ENCODE measurements at regions not wholly inside any gene's neighbourhood (a gene's known extent, or its start where the extent isn't known, plus 50 kb on each side); places are given as distances from the start of the nearest gene placed in this dataset.
"Not testable (repeated sequence)": the region's sequence is repeated elsewhere in the genome, so short reads cannot be mapped to it uniquely, and the experiment has no call there.

GRCh38 chr2:234693191-234693590 lies 196.3 kb upstream of the ARL4C start:
- not testable (repeated sequence) for DNase-seq (ENCODE audit: low read depth)

GRCh38 chr2:234691968-234692955 lies 195.4 kb upstream of the ARL4C start:
- DNase-seq (ENCODE audit: low read depth): no peak

DNA sequence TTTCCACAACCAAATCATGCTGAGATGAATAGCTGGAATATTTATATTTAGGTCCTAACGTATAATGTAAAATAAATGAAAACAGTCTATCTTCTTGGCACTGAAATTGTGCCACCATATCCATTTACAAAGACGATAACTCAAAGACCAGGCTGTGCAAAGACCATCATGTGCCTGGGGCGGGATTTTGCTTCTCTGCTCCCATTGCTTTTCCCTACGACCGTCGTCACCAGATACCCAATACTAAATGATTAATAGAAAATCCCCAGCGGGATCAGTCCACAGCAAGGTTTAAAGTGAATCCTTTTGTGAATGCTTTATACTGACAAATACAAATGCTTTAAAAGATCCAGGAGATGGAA lies 194.3 kb upstream of the ARL4C start:
- no peak for DNase-seq (ENCODE audit: low read depth)

DNA sequence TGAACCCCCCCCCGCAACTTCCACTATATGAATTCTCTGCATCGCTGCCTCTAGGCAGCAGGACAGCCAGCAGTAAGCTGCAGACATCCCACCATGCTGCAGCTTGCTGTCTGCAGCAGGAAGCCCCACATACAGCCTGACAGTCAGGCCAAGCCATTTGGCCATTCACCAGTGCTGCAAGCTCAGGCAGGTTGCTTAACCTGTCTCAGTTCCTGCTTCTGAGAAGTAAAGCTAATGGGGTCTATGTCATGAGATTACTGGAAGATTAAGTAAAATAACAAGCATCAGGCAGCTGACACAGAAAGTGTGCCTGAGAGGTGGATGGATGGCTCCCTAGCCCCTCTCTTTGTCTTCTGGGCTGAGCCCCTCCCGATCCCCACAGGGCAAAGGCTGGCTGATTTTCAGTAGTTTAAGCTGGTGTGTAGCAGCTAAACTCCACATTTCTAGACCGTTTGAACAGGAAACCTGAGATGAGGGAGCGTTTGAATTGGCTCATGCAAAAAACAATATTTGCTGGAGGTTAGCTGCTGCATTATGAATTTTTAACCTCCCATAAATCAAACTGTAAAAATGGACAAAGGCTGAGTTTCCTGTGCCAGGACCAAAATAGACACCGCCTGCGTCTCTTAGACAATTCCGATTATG lies 193.8 kb upstream of the ARL4C start:
- no peak for DNase-seq (ENCODE audit: low read depth)

DNA sequence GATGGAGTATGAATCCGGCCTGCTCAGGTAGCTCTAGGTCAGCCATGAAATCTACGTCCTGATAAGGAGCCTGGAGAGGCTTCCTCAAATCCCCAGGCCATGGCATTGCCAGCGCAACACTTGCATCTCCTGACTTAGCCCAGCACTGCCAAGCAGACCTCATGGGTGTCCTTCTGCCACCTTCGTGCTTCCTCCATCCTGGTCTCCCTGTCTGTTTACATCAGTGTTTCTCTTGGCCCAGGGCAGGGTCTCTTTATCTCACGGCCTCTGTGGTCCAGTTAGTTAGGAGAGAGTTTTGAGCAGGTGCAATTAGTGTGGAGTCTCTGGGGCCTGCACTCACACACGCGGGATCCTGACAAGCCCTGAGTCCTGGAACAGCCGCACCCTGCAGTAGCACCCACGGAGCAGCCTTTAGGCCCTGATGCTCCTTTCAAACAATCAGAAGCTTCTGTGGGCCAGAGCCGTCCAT lies 193.1 kb upstream of the ARL4C start:
- no peak for DNase-seq (ENCODE audit: low read depth)

DNA sequence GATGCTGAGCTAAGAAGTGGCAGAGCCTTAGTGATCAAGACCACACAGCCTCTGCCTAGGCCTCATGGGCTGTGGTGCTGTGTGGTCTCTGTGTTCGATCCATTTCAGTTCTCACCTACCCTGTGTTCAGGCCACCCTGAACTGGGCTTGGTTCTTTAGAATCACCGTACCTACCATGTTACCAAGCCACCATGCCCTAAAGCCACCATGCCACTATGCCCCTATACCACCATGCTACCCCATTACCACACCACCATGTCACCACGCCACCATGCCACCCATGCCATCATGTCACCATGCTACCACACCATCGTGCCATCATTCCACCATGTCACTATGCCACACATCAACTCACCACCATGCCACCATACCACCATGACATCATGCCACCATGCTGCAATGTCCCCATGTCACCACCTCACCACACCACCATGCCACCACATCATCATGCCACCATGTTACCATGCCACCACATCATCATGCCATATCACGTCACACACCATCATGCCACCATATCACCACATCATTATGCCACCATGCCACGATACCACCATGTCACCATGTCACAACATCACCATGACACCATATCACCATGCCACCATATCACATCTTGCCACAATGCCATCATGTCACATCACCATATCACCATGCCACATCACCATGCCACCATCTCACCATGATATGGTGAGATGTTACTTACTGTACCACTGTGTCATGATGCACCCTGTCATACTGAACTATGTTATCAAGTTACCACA lies 191.0 kb upstream of the ARL4C start:
- no peak for DNase-seq (ENCODE audit: low read depth)

DNA sequence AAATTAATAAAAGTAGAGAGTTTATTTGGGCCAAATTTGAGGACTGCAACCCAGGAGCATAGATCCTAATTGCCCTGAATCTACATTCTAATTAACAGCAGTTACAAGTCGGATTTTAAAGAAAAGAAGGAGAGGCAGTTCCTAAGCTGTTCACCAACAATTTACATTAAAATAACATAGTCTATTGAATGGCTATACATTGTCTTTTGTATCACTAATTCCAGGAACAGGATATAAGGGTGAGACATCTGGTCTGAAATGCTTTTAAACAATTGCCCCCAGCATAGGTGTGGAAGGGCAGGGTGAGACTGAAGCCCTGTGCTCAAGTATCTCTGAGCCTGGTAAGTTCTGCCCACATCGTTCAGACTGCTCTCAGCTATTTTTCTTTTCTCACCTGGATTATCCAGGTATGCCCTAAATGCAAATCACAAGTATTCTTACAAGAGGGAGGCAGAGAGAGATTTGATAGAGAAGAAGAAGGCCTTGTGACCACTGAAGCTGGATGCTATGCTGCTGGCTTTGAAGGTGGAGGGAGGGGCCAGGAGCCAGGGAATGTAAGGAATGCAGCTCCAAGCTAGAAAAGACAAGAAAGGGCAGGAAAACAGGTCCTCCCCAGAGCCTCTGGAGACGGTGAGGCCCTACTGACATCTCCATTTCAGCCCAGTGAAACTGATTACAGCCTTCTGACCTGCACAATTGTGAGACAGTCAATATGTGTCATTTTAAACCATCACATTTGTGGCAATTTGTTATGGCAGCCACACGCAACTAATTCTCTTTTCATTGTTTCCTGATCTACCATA lies 189.4 kb upstream of the ARL4C start:
- no peak for DNase-seq (ENCODE audit: low read depth)

DNA sequence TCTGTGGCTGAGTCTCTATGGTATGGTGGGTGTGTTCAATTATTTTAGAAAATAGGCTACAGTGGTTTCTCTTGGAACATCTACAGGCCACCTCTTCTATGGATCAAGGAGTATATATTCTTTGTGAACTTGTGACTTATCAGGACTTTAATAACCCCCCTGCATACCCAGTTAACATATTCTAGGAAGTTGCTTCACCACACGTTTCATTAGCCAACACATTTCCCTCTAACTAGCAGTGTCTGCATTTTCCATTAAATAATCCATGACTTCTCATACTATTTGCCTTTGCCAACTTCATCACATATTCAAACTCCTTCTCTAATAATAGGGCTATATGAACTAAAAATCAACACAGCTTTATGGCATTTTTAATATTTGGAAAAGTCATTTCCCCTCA lies 187.6 kb upstream of the ARL4C start:
- no peak for DNase-seq (ENCODE audit: low read depth)

- no peak for DNase-seq (ENCODE audit: low read depth)
Measured at GRCh38 chr2:234683950-234684349, 187.1 kb upstream of the ARL4C start.

DNA sequence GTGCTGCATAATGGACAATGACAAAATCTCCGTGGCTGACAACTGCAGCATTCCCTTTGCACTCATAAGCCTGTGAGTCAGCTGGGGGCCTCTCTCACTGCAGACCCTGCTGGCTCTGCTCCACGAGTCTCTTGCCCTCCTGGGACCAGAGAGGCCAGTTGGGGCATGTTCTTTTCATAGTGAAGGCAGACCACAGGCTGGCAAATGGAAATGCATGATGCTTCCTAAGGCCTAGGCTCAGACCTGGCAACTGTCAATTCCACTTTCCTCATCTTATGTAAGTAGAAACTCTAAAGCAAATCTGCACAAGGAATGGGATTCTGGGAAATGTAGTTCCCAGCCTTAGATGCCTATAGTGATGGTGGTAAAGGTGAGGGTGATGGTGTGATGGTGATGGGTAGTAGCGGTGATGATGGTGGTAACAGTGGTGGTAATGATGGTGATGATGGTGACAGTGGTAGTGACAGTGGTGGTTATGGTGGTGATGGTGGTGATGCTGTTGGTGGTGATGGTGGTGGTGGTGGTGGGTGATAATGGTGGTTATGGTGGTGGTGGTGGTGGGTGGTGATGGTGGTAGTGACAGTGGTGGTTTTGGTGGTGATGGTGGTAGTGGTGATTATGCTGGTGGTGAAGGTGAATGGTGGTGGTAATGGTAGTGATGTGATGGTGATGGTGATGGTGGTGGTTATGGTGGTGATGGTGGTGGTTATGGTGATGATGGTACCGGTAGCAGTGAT lies 185.8 kb upstream of the ARL4C start:
- DNase-seq (ENCODE audit: low read depth): no peak

GRCh38 chr2:234680688-234681619 lies 184.1 kb upstream of the ARL4C start:
- DNase-seq (ENCODE audit: low read depth): no peak

GRCh38 chr2:234679741-234680687 lies 183.1 kb upstream of the ARL4C start:
- DNase-seq (ENCODE audit: low read depth): no peak

- no peak for DNase-seq (ENCODE audit: low read depth)
Measured at GRCh38 chr2:234679301-234679740, 182.4 kb upstream of the ARL4C start.

GRCh38 chr2:234678711-234679110 lies 181.8 kb upstream of the ARL4C start:
- no peak for DNase-seq (ENCODE audit: low read depth)

DNA sequence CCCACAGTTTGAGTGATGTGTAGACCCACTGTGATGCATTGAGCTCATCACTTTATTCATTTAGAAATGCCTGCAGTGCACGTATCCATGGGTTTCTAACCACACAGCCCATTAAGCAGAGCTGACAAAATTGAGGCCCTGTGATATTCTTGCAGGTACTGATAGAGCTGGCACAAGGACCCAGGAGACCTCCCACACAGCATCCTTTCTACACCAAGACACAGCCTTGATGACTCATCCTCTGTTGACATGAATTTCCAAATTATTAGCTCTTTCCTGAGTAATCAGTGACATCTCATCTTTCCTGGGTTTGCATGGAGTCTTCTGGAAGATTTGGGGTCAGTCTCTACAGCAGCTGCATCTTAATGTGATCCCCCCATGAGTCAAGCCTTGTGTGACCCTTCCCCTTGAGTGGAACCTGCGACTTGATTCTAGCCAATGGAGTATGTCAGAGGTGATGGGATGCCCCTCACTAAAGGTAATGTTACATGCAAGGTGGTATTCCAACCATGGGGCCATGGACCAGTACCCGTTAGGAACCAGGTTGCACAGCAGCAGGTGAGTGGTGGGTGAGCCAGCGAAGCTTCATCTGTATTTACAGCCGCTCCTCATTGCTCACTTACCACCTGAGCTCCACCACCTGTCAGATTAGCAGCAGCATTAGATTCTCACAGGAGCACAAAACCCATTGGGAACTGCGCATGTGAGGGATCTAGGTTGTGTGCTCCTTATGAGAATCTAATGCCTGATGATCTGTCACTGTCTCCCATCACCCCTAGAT lies 181.1 kb upstream of the ARL4C start:
- DNase-seq (ENCODE audit: low read depth): no peak

DNA sequence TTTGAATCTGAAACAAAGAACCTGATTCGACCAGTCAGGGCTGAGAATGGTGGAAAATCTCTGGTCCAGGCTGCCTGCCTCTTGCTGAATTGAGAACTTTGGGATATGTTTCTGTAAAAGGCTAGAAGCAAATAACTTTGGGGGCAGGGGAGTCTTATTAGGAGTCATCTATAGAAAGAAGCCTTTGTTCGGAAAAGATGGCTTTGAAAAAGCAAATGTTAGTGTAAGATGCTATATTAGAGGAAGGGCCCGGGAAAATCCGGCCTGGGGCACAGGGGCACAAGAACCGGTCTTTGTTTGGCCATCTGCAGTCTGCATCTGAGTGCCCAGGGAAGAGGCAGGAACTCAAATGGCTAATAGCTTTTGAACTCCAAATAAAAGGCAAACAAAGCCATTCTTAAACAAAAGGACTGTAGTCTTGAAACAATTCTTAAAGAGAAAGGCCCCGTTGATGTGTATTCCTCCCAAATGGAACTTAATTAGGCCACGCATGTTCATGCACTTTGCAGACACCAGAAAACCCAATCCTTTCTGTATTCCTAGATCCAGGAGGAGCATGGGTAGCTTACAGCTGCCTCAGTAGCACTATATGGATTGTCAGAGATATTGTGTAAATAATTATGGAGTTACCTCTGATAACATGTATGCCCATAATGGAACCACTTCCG lies 180.0 kb upstream of the ARL4C start:
- no peak for DNase-seq (ENCODE audit: low read depth)

DNA sequence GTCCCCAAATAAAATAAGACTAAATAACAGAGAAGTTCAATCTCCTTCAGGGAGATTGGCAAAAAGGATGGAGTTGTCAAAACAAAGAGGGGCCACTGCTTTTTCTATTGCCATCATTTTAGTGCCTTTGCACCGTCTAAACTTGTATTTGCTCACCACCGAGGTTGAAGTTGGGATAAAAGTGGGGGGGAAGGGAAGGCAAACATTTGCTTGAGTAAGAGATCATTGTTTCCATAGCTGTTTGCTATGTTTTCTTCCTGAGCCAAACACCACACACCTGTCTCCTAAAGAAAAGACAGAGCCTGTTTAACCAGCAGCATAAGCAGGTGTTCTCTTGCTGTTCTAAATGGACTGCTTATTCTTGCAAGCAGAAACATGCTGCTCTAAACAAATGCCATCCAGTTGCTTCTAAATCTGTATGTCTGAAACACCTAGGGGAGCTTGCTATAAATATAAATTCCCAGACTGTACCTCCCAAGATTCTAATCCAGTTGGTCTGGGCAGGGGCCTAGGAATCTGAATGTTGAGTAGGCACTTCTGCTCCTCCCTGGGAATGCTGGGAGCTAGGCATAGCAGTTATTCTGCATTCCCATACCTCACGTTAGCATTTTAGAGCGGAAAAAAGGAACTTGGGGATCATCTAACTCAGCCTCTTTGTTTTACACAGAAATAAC lies 179.4 kb upstream of the ARL4C start:
- no peak for DNase-seq (ENCODE audit: low read depth)

All from stimulated activated CD8-positive, alpha-beta memory T cell treated with anti-CD3 and anti-CD28 coated beads, Interleukin-15, amount 100 ng/mL, for 1 hour (primary cell).